ENCODE measurements at regions not wholly inside any gene's neighbourhood (a gene's known extent, or its start where the extent isn't known, plus 50 kb on each side); places are given as distances from the start of the nearest gene placed in this dataset.

DNA sequence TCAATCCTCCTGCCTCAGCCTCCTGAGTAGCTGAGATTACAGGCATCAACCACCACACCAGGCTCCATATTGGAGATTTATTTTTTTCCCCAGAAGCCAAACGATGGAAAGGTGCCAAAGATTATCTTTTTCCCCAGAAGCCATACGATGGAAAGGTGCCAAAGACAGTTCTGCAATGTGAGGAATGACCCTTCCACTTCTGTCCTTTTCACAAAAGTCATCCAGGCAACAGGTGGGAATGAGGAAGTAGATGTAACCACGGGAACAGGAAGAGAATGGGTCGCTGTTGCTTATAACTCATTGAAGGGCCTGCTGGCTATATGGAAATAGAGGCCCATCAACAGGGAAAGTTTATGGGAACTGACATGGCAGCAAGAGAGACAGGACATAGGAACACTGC is 233.7 kb upstream of the MSX2 start:
- H3K4me3 ChIP-seq (ENCODE audit: extremely low read depth in 1 of 4, insufficient read depth in 2 of 4, low read depth in 3 of 4, low read length in 4 of 4) = no peak overlapping the region
- no peak overlapping the region for H3K56ac ChIP-seq (replicated peaks; ENCODE audit: insufficient read length, low read depth, low read length)
- CTCF ChIA-PET (ENCODE audit: partially characterized antibody) = no interaction called here
- no peak overlapping the region for H2BK20ac ChIP-seq (ENCODE audit: low read length)
- no peak overlapping the region for H3K4me2 ChIP-seq (ENCODE audit: insufficient read depth in 1 of 2, low read depth in 2 of 2, low read length in 2 of 2)
- no peak overlapping the region for H3K14ac ChIP-seq (ENCODE audit: insufficient read length)
- H2AFZ ChIP-seq (ENCODE audit: low read length) = no peak overlapping the region
- H4K8ac ChIP-seq (ENCODE audit: extremely low read depth, insufficient read depth, low read length) = no peak overlapping the region
- no peaks in the 10 kb centered on the region; the same call in 1 of the 2 replicates for H3K23me2 ChIP-seq (ENCODE audit: low read depth, low read length)
- FAIRE-seq (no peak), DNase-seq (ENCODE audit: low read depth in 1 of 2, low spot score in 2 of 2) (no peak)
- H4K91ac ChIP-seq (replicated peaks; ENCODE audit: insufficient read length, low read length) = no peak overlapping the region
- H3K27ac ChIP-seq (ENCODE audit: low read depth, low read length) = no peak overlapping the region
- no peak overlapping the region for H4K5ac ChIP-seq (ENCODE audit: insufficient read length, low read depth, low read length)
- no peak overlapping the region for H3K23ac ChIP-seq (ENCODE audit: insufficient read length)
- H3K79me1 ChIP-seq (ENCODE audit: low read depth, low read length) = no peaks in the 10 kb centered on the region
- H3K18ac ChIP-seq (ENCODE audit: extremely low read depth, low read length) = no peak overlapping the region
- H3K9ac ChIP-seq (replicated peaks in 1 of 4; ENCODE audit: extremely low read depth in 1 of 4, low read depth in 3 of 4, low read length in 3 of 4) = no peak overlapping the region
- TF ChIP-seq JUN (IDR thresholded peaks at IDR 0.05; ENCODE audit: low read depth, low read length) = no peak
- H2BK12ac ChIP-seq (ENCODE audit: low read depth, low read length) = no peak overlapping the region
- H2BK120ac ChIP-seq (replicated peaks; ENCODE audit: low read depth, low read length) = no peak overlapping the region
- H2BK15ac ChIP-seq (ENCODE audit: low read length) = no peak overlapping the region
- 88% methylated on average over 4 of the region's 4 CpGs; no CpG with 5 or more reads in 1 of the 2 experiments for WGBS, 2 experiments (ENCODE audit: extremely low coverage in 1 of 2, insufficient coverage in 1 of 2, insufficient read length in 1 of 2, insufficient replicate concordance in 2 of 2, low coverage in 1 of 2, low lambda C conversion rate in 2 of 2, missing lambda C conversion rate in 1 of 2)
- no peak overlapping the region for H2AK5ac ChIP-seq (ENCODE audit: low read depth, low read length)
- H3K4me1 ChIP-seq (replicated peaks in 1 of 4; ENCODE audit: control insufficient read depth in 3 of 4, insufficient read depth in 4 of 4, low read length in 3 of 4) = no peaks in the 10 kb centered on the region
- POLR2A ChIA-PET (ENCODE audit: partially characterized antibody) = interaction anchor here (0.6 kb wide), 1 partner anchor 70 kb away, joined by 4 read pairs; no protein-coding TSS in a partner anchor
- H3K79me2 ChIP-seq (ENCODE audit: control insufficient read depth in 1 of 2, insufficient read depth in 2 of 2, low read length in 2 of 2) = no peaks in the 10 kb centered on the region
- no peaks in the 10 kb centered on the region for H3K36me3 ChIP-seq (ENCODE audit: control insufficient read depth in 2 of 4, insufficient read depth in 4 of 4, low read length in 3 of 4)
- H2BK5ac ChIP-seq (ENCODE audit: low read depth, low read length) = no peak overlapping the region; the same call in 1 of the 2 replicates
- H3K4ac ChIP-seq (replicated peaks; ENCODE audit: insufficient read length, low read depth, low read length) = no peak overlapping the region
- no peaks in the 10 kb centered on the region for H3K9me3 ChIP-seq (ENCODE audit: insufficient read depth in 2 of 2, low read depth in 1 of 2, low read length in 1 of 2)
- no peaks in the 10 kb centered on the region for H4K20me1 ChIP-seq (replicated peaks in 1 of 2; ENCODE audit: control insufficient read depth in 1 of 2, insufficient read depth in 2 of 2, low read length in 2 of 2)
- H3K27me3 ChIP-seq (replicated peaks in 1 of 4; ENCODE audit: control insufficient read depth in 3 of 4, extremely low read depth in 1 of 4, insufficient read depth in 3 of 4, low read length in 3 of 4) = no peaks in the 10 kb centered on the region; a peak in 1 of 7 replicates
